GM12891 (cell line): ENCODE measurements at regions not wholly inside any gene's neighbourhood (a gene's known extent, or its start where the extent isn't known, plus 50 kb on each side); places are given as distances from the start of the nearest gene placed in this dataset.

Experiments
- PAX5 ChIP-seq: IDR thresholded peaks from 2 replicates; pipeline ENCODE4 v1.6.1; 2011; ENCODE audit warnings: low read length, moderate library complexity, mild to moderate bottlenecking; ENCODE audit not compliant: insufficient read depth, severe bottlenecking
- POLR2A ChIP-seq: IDR thresholded peaks from 2 replicates; pipeline ENCODE4 v1.6.1; 2011; ENCODE audit warnings: low read depth, low read length, control low read depth
- POLR2AphosphoS5 ChIP-seq: IDR thresholded peaks from 2 replicates; pipeline ENCODE4 v1.6.1; 2011; ENCODE audit warnings: low read depth, low read length, control low read depth
- POU2F2 ChIP-seq: IDR thresholded peaks from 2 replicates; pipeline ENCODE4 v1.6.1; 2011; ENCODE audit warnings: low read depth, mild to moderate bottlenecking, control low read depth, low read length, moderate library complexity
- SPI1 ChIP-seq: IDR thresholded peaks from 2 replicates; pipeline ENCODE4 v1.6.1; 2011; ENCODE audit warnings: low read depth, low read length, control low read depth
- TAF1 ChIP-seq: IDR thresholded peaks from 2 replicates; pipeline ENCODE4 v1.6.1; 2011; ENCODE audit warnings: low read depth, low read length, control low read depth

- TF ChIP-seq POLR2A (no peak), TAF1 (no peak), SPI1 (no peak), POLR2AphosphoS5 (no peak), POU2F2 (no peak), PAX5 (no peak)
These were observed 216.1 kb upstream of the SGK1 start for GRCh38 chr6:134533991-134534390.
